Progenitor cell of endocrine pancreas (in vitro differentiated cells): ENCODE measurements at regions not wholly inside any gene's neighbourhood (a gene's known extent, or its start where the extent isn't known, plus 50 kb on each side); places are given as distances from the start of the nearest gene placed in this dataset.

ENCODE experiments used
- DNase-seq: peaks from one replicate; pipeline ENCODE4 v3.0.0; 2021; ENCODE audit warnings: low spot score; ENCODE audit not compliant: unreplicated experiment
- H3K27ac Mint-ChIP-seq: 2 replicates; pipeline ENCODE4 v1.8.0; 2021; ENCODE audit warnings: mild to moderate bottlenecking, moderate library complexity, mixed read lengths
- H3K27me3 Mint-ChIP-seq: 2 replicates; pipeline ENCODE4 v1.8.0; 2021; ENCODE audit warnings: mixed read lengths
- H3K36me3 Mint-ChIP-seq: 2 replicates; pipeline ENCODE4 v1.8.0; 2022; ENCODE audit warnings: mixed read lengths; ENCODE audit not compliant: insufficient read depth
- H3K4me1 Mint-ChIP-seq: 2 replicates; pipeline ENCODE4 v1.8.0; 2021; ENCODE audit warnings: low read depth, mixed read lengths
- H3K4me3 Mint-ChIP-seq: 2 replicates; pipeline ENCODE4 v1.8.0; 2021; ENCODE audit warnings: low read depth, mild to moderate bottlenecking, moderate library complexity, mixed read lengths
- H3K9me3 Mint-ChIP-seq: 2 replicates; pipeline ENCODE4 v1.8.0; 2021; ENCODE audit warnings: low read depth, mixed read lengths
- TF ChIP-seq, protein P1 (sequence below): fragments of 200-600 bp; sonication (generic); IDR thresholded peaks from one replicate; pipeline ENCODE4 v1.5.0; 2021; ENCODE audit warnings: antibody characterized with exemption, mild to moderate bottlenecking; ENCODE audit not compliant: unreplicated experiment

DNA sequence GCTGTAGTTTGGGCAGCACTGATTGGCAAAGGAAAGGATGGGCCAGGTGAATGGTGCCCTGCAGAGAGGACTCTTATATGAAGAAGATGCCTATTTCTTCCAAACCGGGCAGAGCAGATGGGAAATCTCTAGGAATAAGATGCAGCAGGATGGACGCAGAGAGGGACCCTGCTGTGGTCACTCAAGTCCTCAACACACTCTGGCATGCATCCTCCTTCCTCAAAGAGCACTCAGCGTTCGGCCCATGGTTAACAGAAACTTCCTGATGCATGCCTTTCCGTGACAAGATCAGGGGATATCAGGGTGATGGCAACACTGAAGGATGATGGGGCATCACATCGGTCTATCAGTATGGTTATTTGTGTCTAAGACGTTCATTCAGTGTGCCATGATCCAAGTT lies 232.7 kb downstream of the TTC32 start:
- Mint-ChIP-seq H3K9me3 (no peaks in the 10 kb centered on the region), H3K27me3 (no peaks in the 10 kb centered on the region), H3K36me3 (no peaks in the 10 kb centered on the region), H3K4me1 (peaks cover 6% of the 10 kb centered on the region), H3K4me3 (no peak overlapping the region), H3K27ac (no peak overlapping the region)
- TF ChIP-seq, protein P1, sequence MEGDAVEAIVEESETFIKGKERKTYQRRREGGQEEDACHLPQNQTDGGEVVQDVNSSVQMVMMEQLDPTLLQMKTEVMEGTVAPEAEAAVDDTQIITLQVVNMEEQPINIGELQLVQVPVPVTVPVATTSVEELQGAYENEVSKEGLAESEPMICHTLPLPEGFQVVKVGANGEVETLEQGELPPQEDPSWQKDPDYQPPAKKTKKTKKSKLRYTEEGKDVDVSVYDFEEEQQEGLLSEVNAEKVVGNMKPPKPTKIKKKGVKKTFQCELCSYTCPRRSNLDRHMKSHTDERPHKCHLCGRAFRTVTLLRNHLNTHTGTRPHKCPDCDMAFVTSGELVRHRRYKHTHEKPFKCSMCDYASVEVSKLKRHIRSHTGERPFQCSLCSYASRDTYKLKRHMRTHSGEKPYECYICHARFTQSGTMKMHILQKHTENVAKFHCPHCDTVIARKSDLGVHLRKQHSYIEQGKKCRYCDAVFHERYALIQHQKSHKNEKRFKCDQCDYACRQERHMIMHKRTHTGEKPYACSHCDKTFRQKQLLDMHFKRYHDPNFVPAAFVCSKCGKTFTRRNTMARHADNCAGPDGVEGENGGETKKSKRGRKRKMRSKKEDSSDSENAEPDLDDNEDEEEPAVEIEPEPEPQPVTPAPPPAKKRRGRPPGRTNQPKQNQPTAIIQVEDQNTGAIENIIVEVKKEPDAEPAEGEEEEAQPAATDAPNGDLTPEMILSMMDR, result no peak
- no peak for DNase-seq

DNA sequence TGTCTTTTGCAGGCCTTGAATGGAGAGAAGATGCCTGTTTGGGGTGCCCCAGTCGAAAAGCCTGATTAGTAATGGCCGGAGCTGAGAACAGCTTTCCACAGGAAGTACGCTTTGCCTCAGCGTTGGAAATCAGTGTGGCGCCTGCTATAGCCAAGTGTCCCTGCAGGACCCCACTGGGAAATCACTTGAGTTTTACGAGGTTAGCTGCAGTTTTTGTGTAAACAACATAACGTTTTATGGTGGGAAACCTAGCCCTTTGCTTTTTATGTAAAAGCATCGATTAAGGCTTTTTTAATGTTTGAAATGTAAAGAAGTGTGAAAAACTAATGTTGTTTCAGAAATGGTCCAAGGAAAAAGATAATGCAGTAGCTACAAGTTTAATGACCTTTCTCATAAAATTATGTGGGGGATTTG lies 234.2 kb downstream of the TTC32 start:
- no peaks in the 10 kb centered on the region for H3K9me3 Mint-ChIP-seq

DNA sequence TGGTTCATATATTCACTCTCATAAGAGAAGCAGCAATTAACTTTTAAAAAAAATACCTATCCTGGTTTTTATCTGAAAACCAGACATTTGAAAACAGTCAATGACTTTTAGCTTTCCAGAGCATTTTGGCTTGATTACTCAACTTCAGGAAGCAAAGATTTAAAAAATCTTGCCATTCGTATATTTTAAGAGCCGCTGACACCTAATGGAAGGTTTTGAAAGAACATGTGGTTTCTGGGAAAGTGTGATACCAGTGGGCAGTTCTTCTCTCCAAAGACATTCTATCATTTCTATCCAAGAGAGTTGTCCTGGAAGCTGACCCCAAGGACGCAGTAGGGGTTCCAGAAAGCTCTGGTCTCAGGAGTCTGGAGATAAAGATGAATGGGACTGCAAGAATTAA lies 234.7 kb downstream of the TTC32 start:
- Mint-ChIP-seq H3K27ac (no peak overlapping the region), H3K27me3 (no peaks in the 10 kb centered on the region), H3K4me3 (no peak overlapping the region), H3K9me3 (no peaks in the 10 kb centered on the region), H3K36me3 (no peaks in the 10 kb centered on the region), H3K4me1 (peaks cover 2% of the 10 kb centered on the region)
- TF ChIP-seq, protein P1, result peak; percentile 13
- no peak for DNase-seq

More for the DNA sequence above, 234.2 kb downstream of the TTC32 start:
- peaks cover 2% of the 10 kb centered on the region for H3K4me1 Mint-ChIP-seq
- no peak for DNase-seq
- H3K36me3 Mint-ChIP-seq, result no peaks in the 10 kb centered on the region
- H3K27me3 Mint-ChIP-seq, result no peaks in the 10 kb centered on the region
- H3K4me3 Mint-ChIP-seq, result no peak overlapping the region
- TF ChIP-seq, protein P1, result no peak
- H3K27ac Mint-ChIP-seq, result no peak overlapping the region

DNA sequence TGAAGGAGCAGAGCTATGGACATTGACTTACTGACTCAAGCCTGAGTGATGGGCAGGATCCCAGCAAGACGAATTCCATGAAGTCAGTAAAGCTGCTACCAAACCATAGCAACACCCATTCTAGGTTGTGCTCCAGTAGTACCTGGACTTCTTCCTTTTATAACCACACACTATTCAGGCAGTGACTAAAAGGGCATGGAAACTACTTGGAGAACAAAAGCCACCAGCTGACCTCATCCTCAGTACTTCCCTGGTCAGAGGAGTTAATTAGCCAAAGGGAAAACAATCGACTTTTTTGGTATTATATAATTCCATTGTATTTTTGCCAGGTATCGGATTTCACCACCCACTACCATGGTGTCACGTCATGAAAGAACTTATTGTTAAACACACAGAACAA lies 237.1 kb downstream of the TTC32 start:
- Mint-ChIP-seq H3K9me3 (no peaks in the 10 kb centered on the region), H3K27me3 (no peaks in the 10 kb centered on the region), H3K4me3 (no peak overlapping the region), H3K36me3 (no peaks in the 10 kb centered on the region), H3K27ac (no peak overlapping the region), H3K4me1 (peaks cover 2% of the 10 kb centered on the region)
- no peak for DNase-seq
- TF ChIP-seq, protein P1, result no peak

DNA sequence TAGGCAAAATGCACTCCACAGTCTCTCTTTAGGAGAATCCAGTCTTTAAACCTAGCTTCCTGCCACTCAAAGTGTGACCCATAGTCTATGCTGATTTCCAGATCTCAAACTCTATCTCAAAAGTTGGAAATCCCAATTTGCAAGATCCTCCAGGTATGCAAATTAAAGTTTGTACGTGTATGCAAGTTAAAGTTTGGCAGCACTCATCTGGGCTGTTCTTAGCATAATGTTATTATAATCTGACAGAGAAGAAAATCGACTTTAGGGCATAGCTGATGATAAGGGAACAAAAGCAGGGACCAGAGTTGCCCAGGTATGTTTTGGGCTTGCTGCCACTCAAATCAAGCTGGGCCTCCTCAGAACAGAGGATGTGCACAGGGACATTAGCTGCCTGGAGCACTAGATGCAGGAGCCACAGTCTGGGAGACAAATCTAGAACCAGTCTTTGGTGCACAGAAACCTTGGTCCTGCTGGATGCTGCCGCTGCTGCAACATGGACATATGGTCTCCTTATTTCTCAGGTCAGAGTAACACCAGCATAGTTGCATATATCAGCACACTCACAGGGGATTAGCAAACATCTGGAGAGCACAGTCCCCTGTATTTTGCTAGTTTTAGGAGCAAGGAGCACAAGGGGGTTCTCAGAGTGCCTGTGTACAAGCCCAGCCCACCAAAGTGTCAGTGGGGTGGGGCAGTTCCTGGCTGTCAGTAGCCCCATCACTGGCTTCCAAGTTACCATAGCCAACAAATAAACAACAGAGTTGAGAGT lies 242.6 kb downstream of the TTC32 start:
- H3K9me3 Mint-ChIP-seq, result no peaks in the 10 kb centered on the region
- TF ChIP-seq, protein P1, result no peak
- no peak overlapping the region for H3K4me3 Mint-ChIP-seq
- no peak overlapping the region for H3K27ac Mint-ChIP-seq
- no peak for DNase-seq
- H3K27me3 Mint-ChIP-seq, result peaks cover 2% of the 10 kb centered on the region
- H3K36me3 Mint-ChIP-seq, result no peaks in the 10 kb centered on the region
- no peaks in the 10 kb centered on the region for H3K4me1 Mint-ChIP-seq
